HG03457 (cell line): ENCODE measurements at regions not wholly inside any gene's neighbourhood (a gene's known extent, or its start where the extent isn't known, plus 50 kb on each side); places are given as distances from the start of the nearest gene placed in this dataset.

Experiments used
- ATAC-seq: cut with Tn5 transposase; IDR thresholded peaks from one replicate; pipeline ENCODE4 v1.9.1; 2021; ENCODE audit warnings: moderate number of reproducible peaks; ENCODE audit not compliant: unreplicated experiment

DNA sequence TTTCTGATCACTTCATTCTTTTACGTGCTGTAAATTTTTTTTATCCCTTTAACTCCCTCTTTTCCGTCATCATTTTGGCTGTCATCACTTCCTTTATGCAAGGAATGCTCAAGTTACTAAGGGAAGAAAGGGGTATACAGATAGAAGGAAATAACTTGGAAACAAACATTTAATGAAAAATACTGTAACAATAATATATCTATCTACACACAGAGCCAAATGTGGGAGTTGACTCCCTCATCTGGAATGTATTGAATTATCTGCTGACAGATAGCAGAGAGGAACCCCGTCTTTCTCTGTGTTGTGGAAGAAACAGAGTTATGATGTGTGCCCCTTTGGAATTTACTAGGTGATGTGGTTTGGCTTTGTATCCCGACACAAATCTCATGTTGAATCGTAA lies 182.5 kb upstream of the NXPH2 start:
- ATAC-seq: no peak

DNA sequence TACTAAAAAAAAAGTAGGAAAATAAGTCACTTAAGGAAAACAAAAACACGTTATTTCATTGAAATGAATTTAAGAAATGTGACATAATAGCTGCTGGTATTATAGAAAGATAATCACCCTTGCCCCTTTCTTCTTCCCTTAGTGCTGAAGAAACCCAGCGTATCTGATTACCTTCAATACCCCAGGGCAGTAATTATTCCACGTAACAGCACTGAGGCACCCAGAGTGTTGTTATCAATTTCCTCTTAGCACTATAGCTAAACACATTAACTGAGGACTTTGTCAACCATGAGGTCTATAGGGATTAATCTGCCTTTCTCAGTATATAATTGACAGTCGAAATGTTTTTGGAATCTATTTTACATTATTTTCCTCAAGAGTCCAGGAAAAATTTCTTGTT lies 180.0 kb upstream of the NXPH2 start:
- ATAC-seq: no peak

DNA sequence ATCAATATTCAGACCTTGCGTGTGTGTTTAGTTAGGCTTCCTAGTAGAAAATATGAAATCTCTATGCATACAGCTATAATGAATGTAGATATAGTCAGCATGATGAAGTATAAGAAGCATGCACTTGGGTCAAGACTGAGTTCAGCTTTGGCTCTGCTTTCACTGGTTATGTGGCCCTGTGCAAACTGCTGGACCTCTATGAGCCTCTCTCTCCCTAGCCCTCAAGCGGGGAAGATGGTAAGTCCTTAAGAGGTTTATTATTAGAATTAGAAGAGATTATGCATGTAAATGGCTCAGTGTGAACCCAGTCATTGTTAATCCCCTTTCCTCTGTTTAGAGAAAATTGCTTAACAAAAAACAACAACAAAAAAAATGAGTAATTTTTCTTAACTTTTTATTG lies 178.8 kb upstream of the NXPH2 start:
- no peak for ATAC-seq

DNA sequence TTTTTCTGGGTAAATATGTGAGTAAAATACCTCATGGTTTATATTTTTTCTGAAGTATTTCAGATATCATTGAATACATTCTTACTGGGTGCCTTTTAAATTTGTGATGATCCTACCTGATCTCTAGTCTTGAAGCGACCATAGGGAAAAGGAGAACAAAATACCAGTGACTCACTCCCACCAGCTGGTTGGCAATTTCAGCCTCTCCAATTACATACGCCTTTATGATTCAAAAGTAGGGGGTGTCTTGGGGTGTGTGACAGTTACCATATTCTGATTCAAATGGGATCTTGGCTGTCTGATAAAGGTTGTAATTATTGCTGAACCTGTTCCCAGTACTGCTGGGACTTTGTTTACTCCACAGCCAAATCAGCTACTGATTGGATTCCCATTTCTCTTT lies 175.9 kb upstream of the NXPH2 start:
- no peak for ATAC-seq

DNA sequence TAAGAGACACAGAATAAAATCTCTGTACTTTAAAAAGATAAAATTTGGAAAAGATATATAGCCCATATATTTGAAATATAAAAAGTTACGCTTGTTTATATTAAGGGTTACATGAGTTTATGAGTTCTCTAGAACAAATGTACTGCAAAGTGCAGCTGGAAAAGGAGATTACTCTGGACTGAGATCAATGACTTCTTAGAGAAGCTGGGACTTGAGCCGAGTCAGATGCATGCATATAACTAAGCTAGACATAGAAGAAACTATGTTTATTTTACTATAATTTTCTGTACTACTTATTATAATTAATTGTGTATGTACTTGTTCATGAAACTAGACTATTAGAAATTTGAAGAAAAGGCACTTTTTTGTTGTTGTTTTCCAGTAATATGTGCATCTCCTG lies 170.3 kb upstream of the NXPH2 start:
- no peak for ATAC-seq

DNA sequence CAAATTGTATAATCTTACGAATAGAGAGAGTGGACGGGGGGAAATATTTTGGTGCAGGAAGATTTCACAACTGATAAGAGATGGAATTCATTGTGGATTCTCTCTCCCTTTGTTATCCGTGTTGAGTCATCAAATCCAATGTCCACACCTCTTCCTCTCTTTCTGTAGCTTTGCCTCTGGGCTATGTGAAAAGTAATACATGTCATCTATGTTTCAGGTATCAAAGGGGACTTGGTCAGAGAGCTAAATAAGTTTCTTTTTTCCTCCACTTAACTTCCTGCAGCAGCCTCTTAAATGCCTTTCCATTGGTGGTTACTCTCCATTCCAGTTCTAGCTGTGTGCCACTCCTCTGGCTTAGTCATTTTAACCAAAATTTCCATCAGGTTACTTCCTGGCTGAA lies 169.3 kb upstream of the NXPH2 start:
- ATAC-seq: no peak

DNA sequence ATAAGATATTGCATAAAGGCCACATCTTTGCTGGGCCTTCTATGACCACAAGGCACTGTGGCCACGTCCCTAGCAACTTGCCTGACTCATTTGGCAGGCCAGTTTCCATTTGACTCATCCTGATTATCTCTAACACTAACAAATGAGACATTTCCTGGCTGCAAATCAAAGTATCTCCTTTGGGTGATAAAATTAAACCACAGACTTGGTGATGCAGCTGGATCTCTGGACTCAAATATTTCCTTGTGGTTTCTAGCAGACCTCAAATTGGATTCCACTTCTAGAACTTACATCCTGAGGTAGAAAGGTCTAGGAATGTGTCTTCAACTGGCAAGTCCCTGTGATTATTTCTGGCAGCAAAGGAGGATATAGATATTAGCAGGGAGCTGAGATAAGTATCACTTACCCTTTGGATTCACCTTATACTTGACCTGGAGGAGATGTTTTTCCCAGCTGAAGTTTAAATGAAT lies 167.9 kb upstream of the NXPH2 start:
- peak; percentile 80 for ATAC-seq

DNA sequence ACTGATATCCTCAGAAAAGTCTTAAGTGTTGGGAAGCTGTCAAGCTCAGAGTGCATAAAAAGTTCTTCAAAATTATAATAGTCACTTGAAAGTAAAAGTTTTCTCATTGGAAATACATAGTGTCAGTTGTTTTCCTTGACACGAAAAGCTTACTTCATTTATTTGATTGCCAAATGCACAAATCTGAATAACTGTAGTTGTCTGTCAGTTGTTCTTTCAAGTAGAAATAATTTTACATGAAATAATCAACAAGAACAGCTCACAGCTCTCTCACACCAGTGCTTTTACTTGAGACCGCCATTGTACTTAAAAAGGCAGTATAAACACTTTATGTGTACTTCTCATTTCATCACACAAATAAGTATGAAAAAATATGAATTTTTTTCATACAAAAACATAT lies 163.3 kb upstream of the NXPH2 start:
- no peak for ATAC-seq

DNA sequence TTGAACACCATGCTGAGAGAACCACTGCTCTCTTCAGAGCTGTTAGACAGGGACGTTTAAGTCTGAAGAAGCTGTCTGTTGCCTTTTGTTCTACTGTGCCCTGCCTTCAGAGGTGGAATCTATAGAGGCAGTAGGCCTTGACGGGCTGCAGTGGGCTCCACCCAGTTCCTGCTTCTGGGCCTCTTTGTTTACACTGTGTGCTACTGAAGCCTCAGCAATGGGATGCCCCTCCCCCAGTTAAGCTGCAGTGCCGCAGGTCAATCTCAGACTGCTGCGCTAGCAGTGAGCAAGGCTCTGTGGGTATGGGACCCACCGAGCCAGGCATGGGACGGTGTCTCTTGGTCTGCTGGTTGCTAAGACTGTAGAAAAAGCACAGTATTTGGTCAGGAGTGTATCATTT lies 162.3 kb upstream of the NXPH2 start:
- ATAC-seq: no peak

DNA sequence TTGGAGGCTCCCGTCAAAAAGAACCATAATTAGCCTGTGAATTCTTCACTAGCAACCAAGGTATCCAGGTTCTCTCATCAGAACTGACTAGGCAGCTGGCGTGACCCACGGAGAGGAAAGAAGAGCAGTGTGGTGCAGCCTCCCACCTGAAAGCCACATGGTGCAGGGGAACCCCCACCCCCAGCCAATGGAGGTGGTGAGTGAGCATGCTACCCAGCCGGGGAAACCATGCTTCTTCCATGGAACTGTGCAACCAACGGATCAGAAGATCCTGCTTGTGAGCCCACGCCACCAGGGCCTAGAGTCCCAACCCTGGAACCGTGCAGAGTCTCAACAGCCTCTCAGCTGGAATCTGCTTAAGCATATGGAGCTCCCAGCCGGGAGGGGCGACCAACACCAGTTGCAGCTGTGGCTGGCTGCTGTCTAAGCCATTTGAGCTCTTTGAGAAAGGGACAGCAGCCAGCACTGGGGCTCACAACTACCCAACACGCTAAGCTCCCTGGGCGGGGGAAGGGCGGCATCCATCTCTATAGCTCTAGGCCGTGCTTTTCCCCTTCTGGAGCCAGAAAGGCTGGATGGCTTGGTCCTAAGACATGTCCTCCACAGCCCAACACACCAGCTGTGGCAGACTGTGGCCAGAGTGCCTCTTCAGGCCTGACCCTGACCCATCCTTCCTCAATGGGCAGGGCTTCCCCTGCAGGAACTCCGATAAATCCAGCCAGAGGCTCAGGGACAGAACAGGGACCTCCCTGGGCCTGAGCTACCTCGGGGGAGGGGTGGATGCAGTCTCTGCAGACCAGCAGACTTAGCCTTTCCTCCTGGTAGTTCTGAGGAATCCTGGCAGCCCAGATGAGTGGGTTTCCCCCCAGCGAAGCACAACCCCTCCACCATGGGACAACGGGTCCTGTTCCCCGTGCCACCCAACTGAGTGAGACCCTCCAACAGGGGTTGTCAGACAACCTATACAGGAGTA lies 151.4 kb upstream of the NXPH2 start:
- no peak for ATAC-seq

DNA sequence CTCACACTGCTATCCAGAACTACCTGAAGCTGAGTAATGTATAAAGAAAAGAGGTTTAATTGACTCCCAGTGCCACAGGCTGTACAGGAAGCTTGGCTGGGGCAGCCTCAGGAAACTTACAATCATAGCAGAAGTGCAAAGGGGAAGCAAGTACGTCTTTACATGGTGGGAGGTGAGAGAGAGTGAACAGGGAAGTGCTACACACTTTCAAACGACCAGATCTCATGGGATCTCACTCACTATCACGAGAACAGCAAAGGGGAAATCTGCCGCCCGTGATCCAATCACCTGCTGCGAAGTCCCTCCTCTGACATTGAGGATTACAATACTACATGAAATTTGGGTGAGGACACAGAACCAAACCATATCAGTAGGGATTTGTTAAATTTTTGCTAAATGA lies 150.4 kb upstream of the NXPH2 start:
- ATAC-seq: no peak

DNA sequence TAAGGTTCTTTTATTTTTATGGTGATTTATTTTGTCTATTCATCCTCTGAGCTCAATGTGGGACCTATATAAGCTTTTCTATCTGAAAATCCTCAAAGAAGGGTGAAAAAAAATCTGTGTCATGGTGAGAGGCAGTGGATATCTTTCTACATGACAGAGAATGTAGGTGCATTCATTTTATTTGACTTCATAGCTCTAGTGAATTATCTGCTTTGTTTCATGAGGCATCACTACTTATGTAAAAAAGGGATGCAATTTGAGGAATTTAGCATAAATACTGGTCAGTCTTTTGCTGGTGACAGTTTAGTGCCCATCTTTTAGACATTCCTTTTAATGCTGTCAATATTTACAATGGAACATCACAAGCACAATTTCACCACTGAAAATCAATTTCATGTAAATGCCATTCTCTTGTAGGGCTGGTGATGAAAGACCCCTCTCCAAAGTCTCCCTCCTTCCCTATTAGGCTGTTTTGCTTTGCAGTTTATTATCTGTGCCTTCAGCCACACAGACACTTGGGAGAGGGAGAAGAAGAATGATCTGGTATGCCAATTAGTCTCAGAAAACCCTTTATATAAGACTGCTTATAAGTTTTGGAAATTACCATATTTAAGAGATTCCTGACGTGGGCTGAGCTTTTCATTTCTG lies 148.3 kb upstream of the NXPH2 start:
- ATAC-seq: no peak

DNA sequence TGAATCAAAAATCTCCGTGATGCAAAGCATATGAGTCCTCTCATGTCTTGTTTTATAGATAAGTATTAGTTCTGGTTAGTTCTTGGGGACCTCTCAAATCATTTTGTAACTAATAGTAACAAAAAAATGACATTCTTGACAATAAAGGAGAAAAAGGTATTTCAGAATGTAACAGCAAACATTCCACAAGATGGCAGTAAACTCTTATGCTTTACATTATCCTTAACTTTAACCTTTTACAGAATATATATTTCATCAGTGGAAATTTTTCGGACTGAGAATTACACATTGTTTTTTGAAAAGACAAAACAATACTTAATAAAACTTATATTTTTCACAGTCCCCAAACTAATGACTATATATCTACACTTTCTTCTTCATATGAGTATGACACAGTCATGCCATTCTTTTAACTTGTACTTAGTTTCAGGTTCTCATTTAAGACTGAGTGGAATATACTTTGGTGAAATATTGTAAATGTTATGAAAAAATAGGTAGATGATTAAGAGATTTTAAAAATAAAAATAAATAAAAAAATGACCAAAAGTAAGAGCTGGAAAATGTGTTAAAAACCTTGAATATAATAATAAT lies 142.9 kb upstream of the NXPH2 start:
- no peak for ATAC-seq

DNA sequence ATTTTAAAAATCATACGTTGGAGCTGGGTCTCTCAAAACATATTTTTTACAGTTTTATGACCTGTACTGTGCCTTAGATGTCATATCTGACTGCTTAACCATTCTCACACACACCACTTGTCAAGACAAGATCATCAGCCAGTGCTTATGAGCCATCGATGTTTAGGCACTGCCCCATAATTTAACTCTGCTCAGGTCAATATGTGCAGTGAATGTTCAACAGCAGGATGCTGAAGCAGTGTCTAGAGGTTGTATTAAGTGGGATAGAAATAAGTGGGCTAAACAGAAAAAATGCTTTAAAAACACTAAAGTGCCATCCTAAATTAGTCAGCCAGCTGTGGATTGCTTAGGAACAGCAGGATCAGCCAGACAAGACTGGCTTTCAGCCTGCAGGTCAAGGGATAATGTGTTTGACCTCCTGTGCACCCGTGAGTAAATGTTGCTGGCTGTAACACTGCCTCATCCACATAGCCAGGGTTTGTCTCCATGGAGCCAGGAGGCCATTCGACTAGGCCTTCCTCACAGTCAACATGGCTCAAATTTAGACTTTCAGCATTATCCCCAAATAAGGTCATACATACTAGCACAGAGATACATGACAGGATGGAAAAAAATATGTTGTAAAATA lies 139.0 kb upstream of the NXPH2 start:
- ATAC-seq: no peak

DNA sequence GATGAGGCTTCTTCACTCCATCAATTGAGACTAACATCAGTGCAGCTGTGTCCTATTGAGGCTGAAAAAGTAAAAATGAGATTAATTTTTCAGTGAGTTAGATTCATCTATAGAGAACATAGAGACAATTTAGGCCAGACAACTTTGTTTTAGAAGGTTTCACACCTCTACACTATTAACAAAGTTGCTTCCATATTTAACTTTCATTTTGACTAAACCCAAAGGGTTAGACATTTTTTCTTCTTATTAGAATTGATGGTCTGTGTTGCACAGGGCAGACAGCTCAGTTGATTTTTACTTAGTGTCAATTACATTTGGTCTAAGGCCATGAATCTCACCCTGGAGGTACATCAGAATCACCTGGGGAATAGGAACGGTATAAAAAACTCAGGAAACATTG lies 130.2 kb upstream of the NXPH2 start:
- no peak for ATAC-seq

DNA sequence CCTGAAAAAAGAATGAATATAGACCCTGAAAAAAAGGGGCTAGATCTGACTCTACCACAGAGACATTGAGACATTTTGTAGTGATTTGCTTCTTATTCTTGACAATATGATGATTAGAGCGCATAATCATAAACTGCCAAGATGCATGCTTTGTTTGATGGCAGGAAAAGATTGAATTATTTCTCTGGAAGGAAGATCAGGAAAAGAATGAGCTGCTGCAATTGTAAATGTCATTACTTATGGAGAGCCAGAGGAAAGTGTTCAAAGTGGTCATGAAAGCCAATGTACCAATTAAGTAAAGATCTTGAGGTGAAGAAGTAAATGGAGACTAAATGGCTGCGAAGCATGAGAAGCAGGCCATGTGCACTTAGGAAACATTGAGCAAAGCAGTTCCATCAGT lies 126.4 kb upstream of the NXPH2 start:
- ATAC-seq: no peak

DNA sequence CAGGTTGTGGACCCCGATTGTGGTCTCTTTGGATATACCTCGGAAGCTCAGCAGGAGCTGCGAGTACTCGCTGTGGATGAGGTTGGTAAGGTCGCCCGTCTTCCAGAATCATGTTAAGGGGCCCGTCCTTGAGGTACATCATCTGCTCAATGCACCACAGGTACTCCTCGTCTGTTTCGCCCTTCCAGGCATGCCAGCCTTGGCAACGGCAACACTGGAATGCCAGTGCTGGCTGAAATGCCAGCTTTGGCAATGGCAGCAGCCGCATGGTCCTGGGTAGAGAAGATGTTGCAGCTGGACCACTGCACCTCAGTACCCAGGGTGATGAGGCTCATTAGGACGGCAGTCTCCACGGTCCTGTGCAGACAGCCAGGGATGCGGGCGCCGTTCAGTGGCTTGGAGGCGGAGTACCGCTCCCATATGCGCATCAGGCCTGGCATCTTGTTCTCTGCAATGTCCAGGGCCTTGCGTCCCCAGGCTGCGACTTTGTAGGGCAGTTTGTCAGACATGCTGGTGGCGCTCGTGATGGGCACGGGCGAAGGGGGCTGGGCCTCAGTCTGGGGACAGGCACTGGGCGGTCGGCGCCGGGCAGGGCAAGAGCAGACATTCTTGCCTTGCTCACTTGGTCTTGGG lies 122.2 kb upstream of the NXPH2 start:
- no peak for ATAC-seq

DNA sequence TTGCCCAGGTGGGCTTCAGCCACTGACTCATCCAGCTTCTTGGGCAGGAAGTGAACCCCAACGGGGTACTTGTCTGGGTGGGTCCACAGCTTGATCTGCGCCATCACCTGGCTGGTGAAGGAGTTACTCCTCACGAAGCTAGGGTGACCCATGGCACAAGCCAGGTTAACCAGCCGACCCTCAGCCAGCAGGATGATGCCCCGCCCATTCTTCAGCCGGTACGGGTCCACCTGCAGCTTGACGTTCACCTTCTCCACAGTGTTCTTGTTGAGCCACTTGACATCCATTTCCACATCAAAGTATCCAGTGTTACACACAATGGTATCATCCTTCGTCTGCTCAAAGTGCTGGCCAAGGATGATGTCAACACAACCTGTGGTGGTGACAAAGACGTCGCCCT lies 121.3 kb upstream of the NXPH2 start:
- no peak for ATAC-seq

DNA sequence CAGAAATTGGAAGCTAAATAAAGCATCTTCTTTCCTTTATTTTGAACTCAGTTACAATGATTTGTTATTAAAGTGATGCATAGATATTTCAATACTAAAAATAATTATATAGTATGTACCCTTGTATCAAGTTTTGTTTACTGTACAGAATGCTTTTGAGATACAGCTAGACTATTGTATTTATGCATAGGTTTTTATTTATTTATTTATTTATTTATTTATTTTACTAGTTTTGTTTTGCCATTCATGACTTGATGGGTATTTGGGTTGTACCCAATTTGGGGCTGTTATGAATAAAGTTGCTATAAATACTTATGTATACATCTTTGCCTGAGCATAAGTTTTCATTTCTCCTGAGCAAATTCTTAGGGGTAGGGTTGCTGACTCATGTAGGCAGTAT lies 118.7 kb upstream of the NXPH2 start:
- no peak for ATAC-seq

DNA sequence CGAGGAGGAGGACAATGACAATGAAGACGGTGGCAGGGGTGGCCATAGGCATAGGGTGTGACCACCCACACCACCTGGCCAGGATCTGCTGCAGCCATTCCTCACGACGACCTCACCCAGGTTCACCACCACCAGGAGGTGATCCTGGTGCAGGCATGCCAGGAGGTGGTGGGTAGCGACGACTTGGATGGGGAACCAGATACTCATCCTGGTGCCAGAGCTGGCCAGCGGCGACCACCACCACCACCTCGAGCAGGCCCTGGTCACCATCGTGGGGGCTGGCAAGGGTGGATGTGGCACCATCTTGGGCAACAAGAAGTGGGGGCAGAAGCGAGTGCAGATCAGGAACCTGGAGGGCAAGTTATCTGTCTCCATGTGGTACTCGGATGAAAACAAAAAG lies 117.1 kb upstream of the NXPH2 start:
- ATAC-seq: no peak

DNA sequence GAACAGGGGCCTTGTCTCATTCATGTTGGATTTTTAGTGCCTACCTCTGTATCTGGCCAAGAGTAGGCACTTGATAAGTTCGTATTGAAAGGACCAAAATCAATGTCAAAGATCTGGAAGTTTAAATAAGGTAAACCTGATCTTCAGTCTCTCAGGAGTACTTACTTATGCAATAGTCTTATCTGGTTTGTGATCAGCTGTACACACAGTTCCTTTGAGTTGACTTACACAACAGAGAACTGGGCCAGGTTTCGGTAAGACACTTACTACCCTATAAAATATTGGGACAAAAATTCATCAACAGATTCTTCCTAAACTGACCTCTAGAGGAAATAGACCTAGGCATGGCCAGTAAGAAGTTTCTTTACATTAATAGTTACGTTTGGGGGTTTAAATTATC lies 113.6 kb upstream of the NXPH2 start:
- no peak for ATAC-seq
